ENCODE measurements at regions not wholly inside any gene's neighbourhood (a gene's known extent, or its start where the extent isn't known, plus 50 kb on each side); places are given as distances from the start of the nearest gene placed in this dataset.

DNA sequence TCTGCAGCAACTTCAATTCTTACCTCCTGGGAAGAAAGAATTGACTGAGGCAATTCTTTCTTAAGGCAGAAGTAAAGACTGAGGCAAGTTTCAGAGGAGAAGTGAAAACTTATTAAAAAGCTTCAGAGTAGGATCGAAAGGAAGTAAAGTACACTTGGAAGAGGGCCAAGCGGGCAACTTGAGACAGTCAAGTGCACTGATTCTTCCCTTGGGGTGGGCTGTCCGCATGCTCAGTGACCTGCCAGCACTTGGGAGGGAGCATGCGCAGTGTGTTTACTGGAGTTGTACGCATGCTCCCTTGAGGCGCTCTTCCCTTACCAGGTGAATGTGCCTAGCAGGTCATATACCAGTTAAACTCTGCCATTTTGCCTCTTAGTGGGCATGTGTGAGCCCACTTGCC, 55.3 kb upstream of the NBPF3 start:
- POLR2A ChIA-PET = no interaction called here
- RAD21 ChIA-PET (ENCODE audit: low non-redundant PET in 1 of 2, low total read pairs in 2 of 2, uncharacterized antibody in 2 of 2, unreplicated experiment in 2 of 2) = no interaction called here
- no peak overlapping the region for H3K27ac ChIP-seq (ENCODE audit: low read depth, low read length)
- no peaks in the 10 kb centered on the region for H3K9me2 ChIP-seq (ENCODE audit: insufficient read depth)
- H3K27me3 ChIP-seq (ENCODE audit: insufficient read depth, low read length) = no peaks in the 10 kb centered on the region
- no peak overlapping the region for H2AFZ ChIP-seq (ENCODE audit: low read depth, low read length, poor library complexity, severe bottlenecking)
- no peaks in the 10 kb centered on the region for H4K20me1 ChIP-seq (ENCODE audit: insufficient read depth)
- H3K4me2 ChIP-seq (ENCODE audit: low read length) = no peak overlapping the region
- CTCF ChIA-PET = no interaction called here
- BruUV-seq (replicated peaks) = no TSS peak
- DNase-seq (ENCODE audit: low read depth, low spot score) (no peak), ATAC-seq (no peak)
- H3K9ac ChIP-seq (ENCODE audit: low read length) = no peak overlapping the region
- no peak overlapping the region for H3K4me3 ChIP-seq (replicated peaks in 1 of 2; ENCODE audit: low read depth in 1 of 2, low read length in 2 of 2)
- intact Hi-C loops (cut with micrococcal nuclease) = no loop called here
- H3K79me2 ChIP-seq (ENCODE audit: insufficient read depth, low read length) = no peaks in the 10 kb centered on the region
- no peaks in the 10 kb centered on the region for H3K9me3 ChIP-seq (ENCODE audit: control insufficient read depth in 1 of 2, insufficient read depth in 1 of 2, low read depth in 1 of 2, low read length in 2 of 2)
- H3K4me1 ChIP-seq (ENCODE audit: control insufficient read depth in 1 of 2, insufficient read depth in 2 of 2, low read length in 2 of 2) = no peaks in the 10 kb centered on the region
- H3K36me3 ChIP-seq (ENCODE audit: control insufficient read depth in 1 of 2, insufficient read depth in 2 of 2, low read length in 2 of 2) = no peaks in the 10 kb centered on the region
- TF ChIP-seq ZFX (IDR thresholded peaks at IDR 0.05) (no peak), EZH2phosphoT487 (IDR thresholded peaks at IDR 0.05; ENCODE audit: borderline replicate concordance) (no peak), TCF7L2 (IDR thresholded peaks at IDR 0.05; ENCODE audit: borderline replicate concordance, extremely low read depth, insufficient read depth, insufficient read length) (no peak), JUND (IDR thresholded peaks at IDR 0.05) (no peak), SP1 (IDR thresholded peaks at IDR 0.05; ENCODE audit: low read depth) (no peak), ATF3 (IDR thresholded peaks at IDR 0.05) (no peak), CEBPB (IDR thresholded peaks at IDR 0.05; ENCODE audit: low read depth) (no peak), SRF (IDR thresholded peaks at IDR 0.05; ENCODE audit: low read depth) (no peak), RAD21 (IDR thresholded peaks at IDR 0.05; ENCODE audit: low read depth) (no peak), CTCF (IDR thresholded peaks at IDR 0.05 in 2 of 3, conservative IDR thresholded peaks at IDR 0.05 in 1 of 3; ENCODE audit: borderline replicate concordance in 1 of 3, insufficient read depth in 1 of 3, low read depth in 2 of 3, low read length in 2 of 3) (no peak), POLR2AphosphoS5 (IDR thresholded peaks at IDR 0.05; ENCODE audit: low read depth, low read length) (no peak), CBX3 (IDR thresholded peaks at IDR 0.05; ENCODE audit: low read depth) (no peak), POLR2A (IDR thresholded peaks at IDR 0.05; ENCODE audit: borderline replicate concordance, extremely low read depth, insufficient read depth, insufficient read length) (no peak), REST (IDR thresholded peaks at IDR 0.05; ENCODE audit: low read depth) (no peak), EZH2 (IDR thresholded peaks at IDR 0.05) (no peak), ELF1 (IDR thresholded peaks at IDR 0.05; ENCODE audit: borderline replicate concordance, low read depth) (no peak), ZNF274 (IDR thresholded peaks at IDR 0.05; ENCODE audit: low read depth, low read length) (no peak)
- TF ChIP-seq, protein P1, sequence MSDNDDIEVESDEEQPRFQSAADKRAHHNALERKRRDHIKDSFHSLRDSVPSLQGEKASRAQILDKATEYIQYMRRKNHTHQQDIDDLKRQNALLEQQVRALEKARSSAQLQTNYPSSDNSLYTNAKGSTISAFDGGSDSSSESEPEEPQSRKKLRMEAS (IDR thresholded peaks at IDR 0.05) = no peak
